GM21367 (cell line): ENCODE measurements at regions not wholly inside any gene's neighbourhood (a gene's known extent, or its start where the extent isn't known, plus 50 kb on each side); places are given as distances from the start of the nearest gene placed in this dataset.
"Not testable (repeated sequence)": the region's sequence is repeated elsewhere in the genome, so short reads cannot be mapped to it uniquely, and the experiment has no call there.

Source experiments
- ATAC-seq: cut with Tn5 transposase; IDR thresholded peaks from one replicate; pipeline ENCODE4 v1.9.1; 2021; ENCODE audit not compliant: unreplicated experiment

GRCh38 chr3:118805007-118805406 is 229.6 kb downstream of the IGSF11 start:
- no peak for ATAC-seq

GRCh38 chr3:118806423-118806822 is 228.2 kb downstream of the IGSF11 start:
- no peak for ATAC-seq

GRCh38 chr3:118807349-118807748 is 227.3 kb downstream of the IGSF11 start:
- not testable (repeated sequence) for ATAC-seq

DNA sequence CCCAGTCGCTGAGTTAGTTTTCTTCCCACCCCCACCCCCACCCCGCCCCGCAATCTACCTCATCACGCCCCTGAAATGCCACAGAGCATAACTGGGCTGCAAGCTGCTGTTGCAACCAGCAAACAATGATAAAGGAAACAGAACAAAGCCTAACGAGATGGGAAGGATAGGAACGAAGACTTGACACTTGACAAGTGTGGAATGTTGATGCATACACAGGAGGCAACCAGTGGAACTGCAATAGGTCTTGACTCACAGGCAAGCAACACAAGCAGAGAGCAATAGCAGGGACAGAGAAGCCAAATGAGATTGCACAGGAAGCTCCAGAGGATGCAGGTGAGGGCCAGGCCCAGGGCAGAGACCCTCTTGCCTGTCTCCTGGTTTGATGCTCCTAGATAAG is 225.9 kb downstream of the IGSF11 start:
- no peak for ATAC-seq

- peak; percentile 29 for ATAC-seq
These were observed 224.7 kb downstream of the IGSF11 start for GRCh38 chr3:118809696-118810498.

- ATAC-seq: peak; percentile 40
These were observed 224.1 kb downstream of the IGSF11 start for GRCh38 chr3:118810499-118811035.

- no peak for ATAC-seq
These were observed 223.4 kb downstream of the IGSF11 start for GRCh38 chr3:118811236-118811732.

- no peak for ATAC-seq
These were observed 221.2 kb downstream of the IGSF11 start for GRCh38 chr3:118813472-118813871.

- peak; percentile 86 for ATAC-seq
These were observed 216.9 kb downstream of the IGSF11 start for GRCh38 chr3:118817748-118818165.

DNA sequence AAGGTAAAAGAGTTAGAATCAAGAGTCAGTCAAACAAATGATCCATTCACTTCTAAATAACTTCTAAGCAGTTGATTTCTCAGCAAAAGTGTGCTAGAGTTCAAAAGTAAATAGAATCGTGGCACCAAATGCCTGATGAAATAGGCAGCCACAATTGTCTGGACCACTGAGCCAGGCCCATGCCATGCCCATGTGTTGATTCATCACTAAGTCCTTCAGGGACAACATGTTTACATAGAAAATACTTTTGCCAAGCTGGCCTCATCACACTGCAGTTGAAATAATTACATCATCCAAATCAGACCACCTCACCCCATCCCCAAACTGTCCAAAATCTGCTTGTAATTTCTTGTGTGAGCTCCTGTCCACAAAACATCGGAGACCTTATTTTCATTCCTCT is 216.3 kb downstream of the IGSF11 start:
- ATAC-seq: no peak

GRCh38 chr3:118823626-118824025 is 211.0 kb downstream of the IGSF11 start:
- ATAC-seq: no peak

GRCh38 chr3:118827446-118827845 is 207.2 kb downstream of the IGSF11 start:
- ATAC-seq: no peak

- ATAC-seq: no peak
These were observed 206.3 kb downstream of the IGSF11 start for GRCh38 chr3:118828351-118828750.

DNA sequence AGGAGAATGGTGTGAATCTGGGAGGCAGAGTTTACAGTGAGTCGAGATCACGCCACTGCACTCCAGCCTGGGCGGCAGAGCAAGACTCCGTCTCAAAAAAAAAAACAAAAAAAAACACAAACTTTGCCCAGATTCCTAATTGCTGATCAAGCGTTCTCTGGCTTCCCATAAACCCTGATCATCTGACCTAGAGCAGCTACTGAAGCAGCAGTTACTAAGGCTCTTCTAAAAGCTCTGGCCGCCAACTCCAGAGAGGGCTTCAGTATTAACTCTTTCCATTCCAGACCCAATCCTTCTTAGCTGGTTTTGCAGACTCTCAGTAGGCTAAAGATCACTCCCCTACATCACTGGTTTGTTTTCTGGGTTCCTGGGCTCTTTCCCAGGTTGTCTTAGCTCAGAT is 201.6 kb downstream of the IGSF11 start:
- no peak for ATAC-seq

DNA sequence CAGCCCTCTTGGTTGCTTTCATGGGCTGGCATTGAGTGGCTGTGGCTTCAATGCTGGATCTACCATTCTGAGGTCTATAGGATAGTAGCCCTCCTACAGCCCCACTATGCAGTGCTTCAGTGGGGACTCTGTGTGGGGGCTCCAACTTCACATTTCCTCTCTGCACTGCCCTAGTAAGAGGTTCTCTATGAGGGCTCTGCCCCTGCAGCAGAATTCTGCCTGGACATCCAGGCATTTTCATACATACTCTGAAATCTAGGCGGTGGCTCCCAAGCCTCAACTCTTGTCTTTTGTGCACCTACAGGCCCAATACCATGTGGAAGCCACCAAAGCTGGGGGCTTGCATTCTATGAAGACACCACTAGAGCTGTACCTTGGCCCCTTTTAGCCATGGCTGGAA is 195.8 kb downstream of the IGSF11 start:
- no peak for ATAC-seq

GRCh38 chr3:118842147-118842863 is 192.3 kb downstream of the IGSF11 start:
- ATAC-seq: no peak

- no peak for ATAC-seq
These were observed 188.5 kb downstream of the IGSF11 start for GRCh38 chr3:118846176-118846575.
